H9 (cell line): ENCODE measurements at regions not wholly inside any gene's neighbourhood (a gene's known extent, or its start where the extent isn't known, plus 50 kb on each side); places are given as distances from the start of the nearest gene placed in this dataset.

ENCODE experiments used
- DNase-seq: peaks from one replicate; pipeline ENCODE4 v3.0.0-alpha.2; 2017
- H2AFZ ChIP-seq: one replicate; pipeline ENCODE4 v1.6.1; 2013; ENCODE audit warnings: mild to moderate bottlenecking, low read length, control low read depth, moderate library complexity
- H2AK5ac ChIP-seq: 2 replicates; pipeline ENCODE4 v1.6.1; 2013; ENCODE audit warnings: low read length, control low read depth, mixed read lengths; ENCODE audit not compliant: insufficient read length
- H2BK120ac ChIP-seq: one replicate; pipeline ENCODE4 v1.6.1; 2013; ENCODE audit warnings: low read depth, mild to moderate bottlenecking, low read length, control low read depth, inconsistent platforms; ENCODE audit not compliant: poor library complexity, severe bottlenecking
- H2BK12ac ChIP-seq: 2 replicates; pipeline ENCODE4 v1.6.1; 2013; ENCODE audit warnings: low read length, control low read depth, mixed read lengths, low read depth; ENCODE audit not compliant: insufficient read length
- H2BK15ac ChIP-seq: 2 replicates; pipeline ENCODE4 v1.6.1; 2013; ENCODE audit warnings: low read depth, low read length, control low read depth
- H2BK20ac ChIP-seq: one replicate; pipeline ENCODE4 v1.6.1; 2013; ENCODE audit warnings: low read depth, mild to moderate bottlenecking, low read length, control low read depth, inconsistent platforms; ENCODE audit not compliant: poor library complexity, severe bottlenecking
- H2BK5ac ChIP-seq: 2 replicates; pipeline ENCODE4 v1.6.1; 2013; ENCODE audit warnings: low read length, control low read depth, mixed read lengths; ENCODE audit not compliant: insufficient read length
- H3K14ac ChIP-seq: 2 replicates; pipeline ENCODE4 v1.6.1; 2013; ENCODE audit warnings: low read length, control low read depth; ENCODE audit not compliant: insufficient read depth
- H3K18ac ChIP-seq: 2 replicates; pipeline ENCODE4 v1.6.1; 2013; ENCODE audit warnings: low read depth, mild to moderate bottlenecking, mixed read lengths, low read length, control low read depth; ENCODE audit not compliant: insufficient read length
- H3K23ac ChIP-seq: 2 replicates; pipeline ENCODE4 v1.6.1; 2013; ENCODE audit warnings: low read length, control low read depth, mixed read lengths, low read depth; ENCODE audit not compliant: insufficient read length
- H3K23me2 ChIP-seq: 2 replicates; pipeline ENCODE4 v1.6.1; 2013; ENCODE audit warnings: low read depth, mild to moderate bottlenecking, mixed read lengths, low read length, control low read depth; ENCODE audit not compliant: insufficient read length, poor library complexity, severe bottlenecking
- H3K27ac ChIP-seq: 2 replicates; pipeline ENCODE4 v1.5.1; 2013; ENCODE audit warnings: low read length, control low read depth, mixed read lengths, low read depth; ENCODE audit not compliant: insufficient read length
- H3K27me3 ChIP-seq: 2 replicates; pipeline ENCODE4 v1.6.1; 2013; ENCODE audit warnings: low read length, control low read depth, inconsistent platforms; ENCODE audit not compliant: insufficient read depth
- H3K4ac ChIP-seq: 2 replicates; pipeline ENCODE4 v1.6.1; 2013; ENCODE audit warnings: low read depth, mild to moderate bottlenecking, control low read depth, inconsistent platforms, low read length, moderate library complexity
- H3K4me1 ChIP-seq: 2 replicates; pipeline ENCODE4 v1.6.1; 2013; ENCODE audit warnings: low read length, control low read depth, inconsistent platforms; ENCODE audit not compliant: insufficient read depth
- H3K4me2 ChIP-seq: 2 replicates; pipeline ENCODE4 v1.6.1; 2013; ENCODE audit warnings: low read length, control low read depth, mixed read lengths; ENCODE audit not compliant: insufficient read length, insufficient read depth
- H3K56ac ChIP-seq: 2 replicates; pipeline ENCODE4 v1.6.1; 2013; ENCODE audit warnings: low read depth, mild to moderate bottlenecking, mixed read lengths, low read length, control low read depth; ENCODE audit not compliant: insufficient read length
- H3K79me1 ChIP-seq: 2 replicates; pipeline ENCODE4 v1.6.1; 2013; ENCODE audit warnings: low read depth, mild to moderate bottlenecking, moderate library complexity, low read length, control low read depth, inconsistent platforms; ENCODE audit not compliant: insufficient read depth, poor library complexity, severe bottlenecking
- H3K79me2 ChIP-seq: 2 replicates; pipeline ENCODE4 v1.6.1; 2013; ENCODE audit warnings: low read length, control low read depth, inconsistent platforms; ENCODE audit not compliant: insufficient read depth
- H3K9ac ChIP-seq: 2 replicates; pipeline ENCODE4 v1.6.1; 2013; ENCODE audit warnings: low read length, control low read depth, mixed read lengths; ENCODE audit not compliant: insufficient read length; ENCODE audit errors: extremely low read depth
- H3K9me3 ChIP-seq: one replicate; pipeline ENCODE4 v1.6.1; 2013; ENCODE audit warnings: low read depth, low read length, inconsistent platforms; ENCODE audit not compliant: control insufficient read depth
- H3T11ph ChIP-seq: one replicate; pipeline ENCODE4 v1.6.1; 2013; ENCODE audit warnings: mild to moderate bottlenecking, low read length, control low read depth, inconsistent platforms
- H4K20me1 ChIP-seq: one replicate; pipeline ENCODE4 v1.6.1; 2013; ENCODE audit not compliant: control insufficient read depth, insufficient read length, insufficient read depth
- H4K5ac ChIP-seq: 2 replicates; pipeline ENCODE4 v1.6.1; 2013; ENCODE audit warnings: low read depth, mild to moderate bottlenecking, mixed read lengths, low read length, control low read depth; ENCODE audit not compliant: insufficient read length
- H4K8ac ChIP-seq: replicated peaks from 2 replicates; pipeline ENCODE4 v1.6.1; 2013; ENCODE audit warnings: low read length, control low read depth, mixed read lengths, low read depth; ENCODE audit not compliant: insufficient read length
- H4K91ac ChIP-seq: 2 replicates; pipeline ENCODE4 v1.6.1; 2013; ENCODE audit warnings: low read depth, mild to moderate bottlenecking, moderate library complexity, mixed read lengths, low read length, control low read depth; ENCODE audit not compliant: insufficient read length
- H3K27ac Mint-ChIP-seq, 3 experiments: 2 replicates in 2 of 3; 3 replicates in 1 of 3; pipeline ENCODE4 v1.8.0; 2020 to 2021; ENCODE audit warnings: mixed read lengths in 3 of 3, mild to moderate bottlenecking in 1 of 3, moderate library complexity in 1 of 3
- H3K27me3 Mint-ChIP-seq: 2 replicates; pipeline ENCODE4 v1.8.0; 2021; ENCODE audit warnings: low read depth, mild to moderate bottlenecking, moderate library complexity, mixed read lengths
- H3K36me3 Mint-ChIP-seq, 3 experiments: 2 replicates in 2 of 3; 3 replicates in 1 of 3; pipeline ENCODE4 v1.8.0; 2020 to 2021; ENCODE audit warnings: low read depth in 3 of 3, mixed read lengths in 3 of 3; ENCODE audit not compliant: insufficient read depth in 1 of 3
- H3K4me1 Mint-ChIP-seq, 2 experiments: 2 replicates each; pipeline ENCODE4 v1.8.0; 2020; ENCODE audit warnings: mixed read lengths in 2 of 2
- H3K4me3 Mint-ChIP-seq, 2 experiments: 2 replicates in 1 of 2; 3 replicates in 1 of 2; pipeline ENCODE4 v1.8.0; 2020 to 2021; ENCODE audit warnings: mild to moderate bottlenecking in 2 of 2, mixed read lengths in 2 of 2, moderate library complexity in 1 of 2
- H3K9me3 Mint-ChIP-seq, 2 experiments: 2 replicates in 1 of 2; 3 replicates in 1 of 2; pipeline ENCODE4 v1.8.0; 2020; ENCODE audit warnings: mild to moderate bottlenecking in 2 of 2, mixed read lengths in 2 of 2, moderate library complexity in 1 of 2
- CTCF ChIP-seq: fragments of 200-600 bp; sonication (generic); conservative IDR thresholded peaks from 3 replicates; pipeline ENCODE4 v1.8.0; 2021; ENCODE audit warnings: antibody characterized with exemption, mild to moderate bottlenecking
- WGBS: extraction: QIAGEN DNeasy Blood & Tissue Kit; methylation state at CpG from one replicate; pipeline ENCODE4 v1.1.7; 2013; ENCODE audit warnings: missing lambda C conversion rate, low lambda C conversion rate, mixed read lengths; ENCODE audit not compliant: insufficient read length; ENCODE audit errors: extremely low coverage; 5-methylcytosine and 5-hydroxymethylcytosine counted together

DNA sequence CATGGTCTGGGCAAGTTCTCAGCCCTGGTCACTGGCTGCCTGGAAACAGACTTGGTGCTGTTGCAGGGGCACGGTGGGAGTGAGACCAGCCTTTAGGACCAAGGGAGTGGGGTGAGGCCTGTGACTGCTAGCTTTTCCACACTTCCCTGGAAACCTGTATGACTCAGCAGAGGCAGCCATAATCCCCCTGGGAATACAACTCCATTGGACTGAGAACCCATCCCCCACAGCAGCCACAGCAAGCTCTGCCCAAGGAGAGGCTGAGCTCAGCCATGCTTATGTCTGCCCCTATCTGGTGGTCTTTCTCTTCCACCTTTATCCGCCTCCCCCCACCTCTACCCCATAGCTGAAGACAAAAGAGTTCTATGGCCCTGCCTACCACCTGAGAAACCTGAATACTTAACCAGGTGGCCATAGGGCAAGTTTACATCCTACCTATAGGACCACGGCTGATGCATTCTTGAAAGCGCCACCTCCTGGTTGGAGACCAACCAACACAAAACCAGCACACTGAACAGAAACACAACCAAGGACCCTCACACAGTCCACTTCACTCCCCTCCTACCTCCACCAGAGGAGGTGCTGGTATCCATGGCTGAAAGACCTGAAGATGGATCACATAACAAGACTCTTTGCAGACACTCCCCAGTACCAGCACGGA is 816.2 kb upstream of the SOX9 start:
- Histone ChIP-seq H2AK5ac (no peak overlapping the region), H3K14ac (no peak overlapping the region), H3K4me2 (no peak overlapping the region), H3K9me3 (no peaks in the 10 kb centered on the region), H3K27me3 (no peaks in the 10 kb centered on the region), H3K23ac (no peak overlapping the region), H3K23me2 (no peaks in the 10 kb centered on the region), H3K27ac (no peak overlapping the region), H2BK12ac (peak overlapping the region; percentile 50), H4K91ac (no peak overlapping the region), H3K56ac (no peak overlapping the region), H4K8ac (no peak overlapping the region), H2BK120ac (no peak overlapping the region), H3K4ac (no peak overlapping the region), H4K20me1 (no peaks in the 10 kb centered on the region), H2AFZ (no peak overlapping the region), H4K5ac (no peak overlapping the region), H3K79me2 (no peaks in the 10 kb centered on the region), H2BK5ac (no peak overlapping the region), H3K18ac (no peak overlapping the region), H3K4me1 (no peaks in the 10 kb centered on the region), H3T11ph (no peak overlapping the region), H2BK20ac (no peak overlapping the region), H3K9ac (no peak overlapping the region), H3K79me1 (no peaks in the 10 kb centered on the region), H2BK15ac (no peak overlapping the region)
- Mint-ChIP-seq H3K36me3 (peaks cover 0 to 12% (median 3%) of the 10 kb centered on the region in 3 experiments; a peak in 5 of 7 replicates), H3K27ac (peak overlapping the region in 1 of 3 experiments; percentile 19; a peak in 1 of 7 replicates), H3K27me3 (peaks cover 4% of the 10 kb centered on the region; the same call in 1 of the 2 replicates), H3K9me3 (peaks cover 11 to 12% of the 10 kb centered on the region in 2 experiments; a peak in 2 of 5 replicates), H3K4me3 (no peak overlapping the region), H3K4me1 (peaks cover 12 to 21% of the 10 kb centered on the region in 2 experiments)
- peak; percentile 55 for TF ChIP-seq CTCF
- no CpG with 5 or more reads among the region's 5 CpGs for WGBS
- peak; percentile 61 for DNase-seq
